Fibroblast of lung (primary cell): ENCODE measurements at regions not wholly inside any gene's neighbourhood (a gene's known extent, or its start where the extent isn't known, plus 50 kb on each side); places are given as distances from the start of the nearest gene placed in this dataset.
A peak's percentile ranks its signal among the peaks of the same experiment; 100 is the strongest.

Experiments used
- DNase-seq, 2 donors: peaks; one replicate each; pipeline versions ENCODE4 v3.0.0 to v3.0.0-alpha.2; 2010; ENCODE audit warnings: low read depth in 2 of 2
- H2AFZ ChIP-seq: 2 replicates; pipeline ENCODE4 v1.5.1; 2012; ENCODE audit warnings: low read length, control low read depth, inconsistent platforms
- H3K27ac ChIP-seq: 2 replicates; pipeline ENCODE4 v1.5.1; 2011; ENCODE audit warnings: low read length, control low read depth; ENCODE audit not compliant: insufficient read depth
- H3K27me3 ChIP-seq: 2 replicates; pipeline ENCODE4 v1.5.1; 2011; ENCODE audit warnings: mild to moderate bottlenecking, low read length; ENCODE audit not compliant: control insufficient read depth, insufficient read depth
- H3K36me3 ChIP-seq: 2 replicates; pipeline ENCODE4 v1.5.1; 2011; ENCODE audit warnings: low read length; ENCODE audit not compliant: control insufficient read depth, insufficient read depth
- H3K4me1 ChIP-seq: 2 replicates; pipeline ENCODE4 v1.5.1; 2011; ENCODE audit warnings: low read length; ENCODE audit not compliant: control insufficient read depth, insufficient read depth; ENCODE audit errors: extremely low read depth
- H3K4me2 ChIP-seq: 2 replicates; pipeline ENCODE4 v1.5.1; 2011; ENCODE audit warnings: low read length, control low read depth; ENCODE audit not compliant: insufficient read depth; ENCODE audit errors: extremely low read depth
- H3K4me3 ChIP-seq, 4 experiments: fragments of 200-600 bp in 1 of 4; sonication (generic) in 1 of 4; replicated peaks in 1 of 4; 2 replicates each; pipeline ENCODE4 v1.5.1; 2011 to 2016; ENCODE audit warnings: low read length in 4 of 4, low read depth in 3 of 4, mild to moderate bottlenecking in 3 of 4, control low read depth in 2 of 4, inconsistent platforms in 1 of 4, mixed read lengths in 1 of 4; ENCODE audit not compliant: insufficient read depth in 1 of 4; ENCODE audit errors: control extremely low read depth in 1 of 4
- H3K79me2 ChIP-seq: 2 replicates; pipeline ENCODE4 v1.5.1; 2012; ENCODE audit warnings: mild to moderate bottlenecking, low read length, inconsistent platforms; ENCODE audit not compliant: control insufficient read depth, insufficient read depth
- H3K9ac ChIP-seq: 2 replicates; pipeline ENCODE4 v1.5.1; 2011; ENCODE audit warnings: mild to moderate bottlenecking, low read length, control low read depth; ENCODE audit not compliant: insufficient read depth
- H3K9me3 ChIP-seq: 2 replicates; pipeline ENCODE4 v1.5.1; 2012; ENCODE audit warnings: low read depth, low read length; ENCODE audit not compliant: control insufficient read depth, insufficient read depth
- H4K20me1 ChIP-seq: 2 replicates; pipeline ENCODE4 v1.5.1; 2011; ENCODE audit warnings: low read length; ENCODE audit not compliant: control insufficient read depth, insufficient read depth; ENCODE audit errors: extremely low read depth
- EZH2 ChIP-seq: IDR thresholded peaks from 2 replicates; pipeline ENCODE4 v1.5.1; 2012; ENCODE audit warnings: low read length, control low read depth, mild to moderate bottlenecking; ENCODE audit errors: missing control alignments
- TF ChIP-seq, protein P1 (sequence below), 2 donors: IDR thresholded peaks in 1 of 2; conservative IDR thresholded peaks in 1 of 2; 1 replicate in 1 of 2; 2 replicates in 1 of 2; pipeline ENCODE4 v1.5.1; 2011 to 2012; ENCODE audit warnings: low read length in 2 of 2, control low read depth in 1 of 2, inconsistent platforms in 1 of 2, low read depth in 1 of 2, mild to moderate bottlenecking in 1 of 2

DNA sequence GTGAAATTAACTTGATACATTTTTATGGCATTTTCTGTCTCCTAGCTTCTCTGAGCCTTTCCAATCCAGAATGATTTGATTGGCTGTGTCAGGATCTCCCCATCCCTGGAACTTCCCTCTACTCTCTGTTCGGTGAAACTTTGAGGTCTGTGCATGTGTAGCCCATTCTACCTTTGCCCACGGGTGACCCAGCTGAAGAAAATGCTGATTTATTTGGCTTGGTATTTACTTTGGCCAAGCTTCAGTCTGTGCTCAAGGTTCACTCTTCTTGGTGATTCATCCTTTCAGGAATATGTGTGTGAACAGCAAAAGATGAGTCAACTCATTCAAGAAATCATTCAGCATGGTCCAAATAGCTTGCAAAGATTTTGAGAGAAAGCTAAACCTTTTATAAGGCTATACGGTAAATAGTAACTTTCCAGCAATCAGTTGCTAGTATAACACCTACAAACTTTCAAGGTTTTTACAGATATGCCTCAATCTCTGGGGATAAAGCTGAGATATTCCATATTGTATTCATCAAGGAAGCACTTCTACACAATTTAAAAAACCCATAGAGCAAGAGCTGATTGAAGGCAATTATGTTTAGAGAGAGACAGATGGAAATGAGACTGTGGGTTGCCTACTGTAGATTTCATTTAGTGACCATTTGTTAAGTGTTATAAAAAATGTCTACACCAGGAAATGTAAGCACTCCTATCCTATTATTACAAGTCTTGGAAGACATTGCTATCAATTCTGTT, 233.9 kb upstream of the CXXC4 start:
- Histone ChIP-seq H3K27ac (no peak overlapping the region), H3K9me3 (no peaks in the 10 kb centered on the region), H3K36me3 (no peaks in the 10 kb centered on the region), H3K9ac (no peak overlapping the region), H3K79me2 (no peaks in the 10 kb centered on the region), H3K4me3 (no peak overlapping the region), H2AFZ (no peak overlapping the region), H3K27me3 (no peaks in the 10 kb centered on the region), H3K4me2 (peak overlapping the region; percentile 32), H4K20me1 (no peaks in the 10 kb centered on the region), H3K4me1 (peaks cover 3% of the 10 kb centered on the region)
- TF ChIP-seq, protein P1, sequence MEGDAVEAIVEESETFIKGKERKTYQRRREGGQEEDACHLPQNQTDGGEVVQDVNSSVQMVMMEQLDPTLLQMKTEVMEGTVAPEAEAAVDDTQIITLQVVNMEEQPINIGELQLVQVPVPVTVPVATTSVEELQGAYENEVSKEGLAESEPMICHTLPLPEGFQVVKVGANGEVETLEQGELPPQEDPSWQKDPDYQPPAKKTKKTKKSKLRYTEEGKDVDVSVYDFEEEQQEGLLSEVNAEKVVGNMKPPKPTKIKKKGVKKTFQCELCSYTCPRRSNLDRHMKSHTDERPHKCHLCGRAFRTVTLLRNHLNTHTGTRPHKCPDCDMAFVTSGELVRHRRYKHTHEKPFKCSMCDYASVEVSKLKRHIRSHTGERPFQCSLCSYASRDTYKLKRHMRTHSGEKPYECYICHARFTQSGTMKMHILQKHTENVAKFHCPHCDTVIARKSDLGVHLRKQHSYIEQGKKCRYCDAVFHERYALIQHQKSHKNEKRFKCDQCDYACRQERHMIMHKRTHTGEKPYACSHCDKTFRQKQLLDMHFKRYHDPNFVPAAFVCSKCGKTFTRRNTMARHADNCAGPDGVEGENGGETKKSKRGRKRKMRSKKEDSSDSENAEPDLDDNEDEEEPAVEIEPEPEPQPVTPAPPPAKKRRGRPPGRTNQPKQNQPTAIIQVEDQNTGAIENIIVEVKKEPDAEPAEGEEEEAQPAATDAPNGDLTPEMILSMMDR (conservative IDR thresholded peaks at IDR 0.05 in 1 of 2, IDR thresholded peaks at IDR 0.05 in 1 of 2; ENCODE audit: low read depth in 1 of 2, low read length in 2 of 2): no peak
- TF ChIP-seq EZH2: no peak
- DNase-seq: peak; percentile 89 to 98

DNA sequence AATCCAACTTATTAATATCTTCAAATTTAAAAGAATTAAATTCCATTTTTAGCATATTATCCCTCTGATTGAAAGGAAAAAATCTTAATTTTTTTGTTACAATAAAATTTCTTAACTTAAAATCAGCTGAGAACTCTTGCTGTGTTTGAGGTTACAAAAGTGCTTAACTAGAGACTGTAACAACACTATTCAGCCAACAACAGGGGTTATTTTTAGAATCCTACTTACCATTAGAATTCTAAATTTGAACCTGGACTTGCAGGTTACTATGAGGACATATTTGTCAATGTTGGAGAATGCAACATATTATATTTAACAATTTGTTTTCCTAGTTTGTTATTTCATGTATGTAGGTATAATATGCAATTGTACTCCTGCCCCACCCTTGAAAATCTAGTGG, 238.1 kb upstream of the CXXC4 start:
- no peaks in the 10 kb centered on the region for H3K27me3 ChIP-seq
- H4K20me1 ChIP-seq: no peaks in the 10 kb centered on the region
- H3K27ac ChIP-seq: no peak overlapping the region
- H3K4me1 ChIP-seq: peaks cover 3% of the 10 kb centered on the region
- H3K36me3 ChIP-seq: no peaks in the 10 kb centered on the region
- H3K4me3 ChIP-seq: no peak overlapping the region
- H3K9ac ChIP-seq: no peak overlapping the region
- H2AFZ ChIP-seq: no peak overlapping the region
- H3K79me2 ChIP-seq: no peaks in the 10 kb centered on the region
- DNase-seq: no peak
- TF ChIP-seq EZH2: no peak
- TF ChIP-seq, protein P1 (conservative IDR thresholded peaks at IDR 0.05 in 1 of 2, IDR thresholded peaks at IDR 0.05 in 1 of 2; ENCODE audit: low read depth in 1 of 2, low read length in 2 of 2): no peak
- no peaks in the 10 kb centered on the region for H3K9me3 ChIP-seq
- H3K4me2 ChIP-seq: no peak overlapping the region

DNA sequence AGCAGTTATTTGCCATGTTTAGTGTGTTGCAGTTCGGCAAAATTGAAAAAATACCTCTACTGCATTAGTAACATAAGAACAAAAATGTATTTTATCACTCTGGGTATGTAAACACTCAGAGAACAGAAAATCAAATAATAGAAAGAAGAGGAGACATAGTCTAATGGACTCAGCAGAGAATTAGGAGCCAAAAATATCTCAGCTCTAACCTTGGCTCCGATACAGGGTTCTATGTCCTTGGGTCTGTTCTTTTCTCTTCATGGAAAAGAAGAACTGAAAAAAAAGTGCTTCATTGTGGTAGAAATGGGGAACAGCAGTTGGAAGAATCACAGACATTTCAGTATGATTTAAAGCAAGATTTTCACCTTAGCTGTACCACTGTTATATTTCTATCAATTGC, 240.5 kb upstream of the CXXC4 start:
- H3K4me2 ChIP-seq: no peak overlapping the region
- H4K20me1 ChIP-seq: no peaks in the 10 kb centered on the region
- no peak overlapping the region for H3K4me3 ChIP-seq
- no peaks in the 10 kb centered on the region for H3K4me1 ChIP-seq
- H3K27me3 ChIP-seq: no peaks in the 10 kb centered on the region
- H3K9ac ChIP-seq: no peak overlapping the region
- H3K27ac ChIP-seq: no peak overlapping the region
- no peaks in the 10 kb centered on the region for H3K36me3 ChIP-seq
- no peaks in the 10 kb centered on the region for H3K79me2 ChIP-seq
- no peak overlapping the region for H2AFZ ChIP-seq
- TF ChIP-seq EZH2: no peak
- TF ChIP-seq, protein P1 (conservative IDR thresholded peaks at IDR 0.05 in 1 of 2, IDR thresholded peaks at IDR 0.05 in 1 of 2; ENCODE audit: low read depth in 1 of 2, low read length in 2 of 2): no peak
- no peak for DNase-seq
- H3K9me3 ChIP-seq: no peaks in the 10 kb centered on the region
